LoVo (cell line): ENCODE measurements at regions not wholly inside any gene's neighbourhood (a gene's known extent, or its start where the extent isn't known, plus 50 kb on each side); places are given as distances from the start of the nearest gene placed in this dataset.

Source experiments
- DNase-seq: peaks from one replicate; pipeline ENCODE4 v3.0.0-alpha.2; 2016; ENCODE audit warnings: low spot score

GRCh38 chr7:25913598-25914224 lies 238.3 kb upstream of the NFE2L3 start:
- no peak for DNase-seq

- no peak for DNase-seq
Measured at GRCh38 chr7:25918731-25919130, 233.3 kb upstream of the NFE2L3 start.

GRCh38 chr7:25922296-25922695 lies 229.7 kb upstream of the NFE2L3 start:
- no peak for DNase-seq

GRCh38 chr7:25923741-25924460 lies 228.1 kb upstream of the NFE2L3 start:
- DNase-seq, result no peak

- DNase-seq, result peak; percentile 27
Measured at GRCh38 chr7:25926009-25926408, 226.0 kb upstream of the NFE2L3 start.

- no peak for DNase-seq
Measured at GRCh38 chr7:25926451-25926850, 225.5 kb upstream of the NFE2L3 start.

GRCh38 chr7:25926891-25927625 lies 224.9 kb upstream of the NFE2L3 start:
- no peak for DNase-seq

GRCh38 chr7:25927626-25927978 lies 224.4 kb upstream of the NFE2L3 start:
- no peak for DNase-seq

GRCh38 chr7:25928549-25929330 lies 223.3 kb upstream of the NFE2L3 start:
- DNase-seq, result no peak

- no peak for DNase-seq
Measured at GRCh38 chr7:25929448-25929847, 222.6 kb upstream of the NFE2L3 start.

- DNase-seq, result no peak
Measured at GRCh38 chr7:25930492-25931048, 221.4 kb upstream of the NFE2L3 start.

- no peak for DNase-seq
Measured at GRCh38 chr7:25931156-25931555, 220.8 kb upstream of the NFE2L3 start.

GRCh38 chr7:25933921-25934320 lies 218.1 kb upstream of the NFE2L3 start:
- no peak for DNase-seq

GRCh38 chr7:25940086-25940906 lies 211.7 kb upstream of the NFE2L3 start:
- no peak for DNase-seq

- DNase-seq, result no peak
Measured at GRCh38 chr7:25944777-25945515, 207.1 kb upstream of the NFE2L3 start.

GRCh38 chr7:25945608-25946007 lies 206.4 kb upstream of the NFE2L3 start:
- DNase-seq, result no peak

GRCh38 chr7:25946181-25946580 lies 205.8 kb upstream of the NFE2L3 start:
- no peak for DNase-seq

GRCh38 chr7:25947669-25948516 lies 204.1 kb upstream of the NFE2L3 start:
- no peak for DNase-seq

- DNase-seq, result no peak
Measured at GRCh38 chr7:25949736-25950487, 202.1 kb upstream of the NFE2L3 start.
